ENCODE measurements at regions not wholly inside any gene's neighbourhood (a gene's known extent, or its start where the extent isn't known, plus 50 kb on each side); places are given as distances from the start of the nearest gene placed in this dataset.
"Not testable (repeated sequence)": the region's sequence is repeated elsewhere in the genome, so short reads cannot be mapped to it uniquely, and the experiment has no call there.

- no peak for DNase-seq (ENCODE audit: low read depth)
These were observed 211.2 kb upstream of the PRSS58 start for GRCh38 chr7:142468871-142469665.

- not testable (repeated sequence) for DNase-seq (ENCODE audit: low read depth)
These were observed 209.3 kb upstream of the PRSS58 start for GRCh38 chr7:142467056-142467655.

- no peak for DNase-seq (ENCODE audit: low read depth)
These were observed 205.6 kb upstream of the PRSS58 start for GRCh38 chr7:142463401-142463850.

- DNase-seq (ENCODE audit: low read depth): no peak
These were observed 203.6 kb upstream of the PRSS58 start for GRCh38 chr7:142461437-142461836.

GRCh38 chr7:142460402-142461117, 202.7 kb upstream of the PRSS58 start:
- DNase-seq (ENCODE audit: low read depth): no peak

GRCh38 chr7:142459551-142459963, 201.7 kb upstream of the PRSS58 start:
- no peak for DNase-seq (ENCODE audit: low read depth)

GRCh38 chr7:142457146-142457703, 199.4 kb upstream of the PRSS58 start:
- no peak for DNase-seq (ENCODE audit: low read depth)

GRCh38 chr7:142455392-142455791, 197.5 kb upstream of the PRSS58 start:
- DNase-seq (ENCODE audit: low read depth): no peak

- DNase-seq (ENCODE audit: low read depth): no peak
These were observed 197.0 kb upstream of the PRSS58 start for GRCh38 chr7:142454862-142455261.

- DNase-seq (ENCODE audit: low read depth): no peak
These were observed 194.9 kb upstream of the PRSS58 start for GRCh38 chr7:142452791-142453190.

- no peak for DNase-seq (ENCODE audit: low read depth)
These were observed 194.0 kb upstream of the PRSS58 start for GRCh38 chr7:142451817-142452216.

GRCh38 chr7:142451296-142451695, 193.4 kb upstream of the PRSS58 start:
- DNase-seq (ENCODE audit: low read depth): no peak

- DNase-seq (ENCODE audit: low read depth): no peak
These were observed 192.8 kb upstream of the PRSS58 start for GRCh38 chr7:142450695-142451094.

GRCh38 chr7:142450206-142450605, 192.3 kb upstream of the PRSS58 start:
- no peak for DNase-seq (ENCODE audit: low read depth)

GRCh38 chr7:142448857-142449256, 191.0 kb upstream of the PRSS58 start:
- DNase-seq (ENCODE audit: low read depth): not testable (repeated sequence)

- no peak for DNase-seq (ENCODE audit: low read depth)
These were observed 189.9 kb upstream of the PRSS58 start for GRCh38 chr7:142447762-142448161.

GRCh38 chr7:142445019-142445686, 187.3 kb upstream of the PRSS58 start:
- DNase-seq (ENCODE audit: low read depth): no peak

- no peak for DNase-seq (ENCODE audit: low read depth)
These were observed 185.6 kb upstream of the PRSS58 start for GRCh38 chr7:142443216-142444010.

- DNase-seq (ENCODE audit: low read depth): no peak
These were observed 184.5 kb upstream of the PRSS58 start for GRCh38 chr7:142442396-142442795.

- no peak for DNase-seq (ENCODE audit: low read depth)
These were observed 183.1 kb upstream of the PRSS58 start for GRCh38 chr7:142440906-142441411.

Data from stimulated activated CD8-positive, alpha-beta memory T cell treated with anti-CD3 and anti-CD28 coated beads, Interleukin-15, amount 100 ng/mL, for 24 hours (primary cell).